ENCODE measurements at regions not wholly inside any gene's neighbourhood (a gene's known extent, or its start where the extent isn't known, plus 50 kb on each side); places are given as distances from the start of the nearest gene placed in this dataset.
A peak's percentile ranks its signal among the peaks of the same experiment; 100 is the strongest.

DNA sequence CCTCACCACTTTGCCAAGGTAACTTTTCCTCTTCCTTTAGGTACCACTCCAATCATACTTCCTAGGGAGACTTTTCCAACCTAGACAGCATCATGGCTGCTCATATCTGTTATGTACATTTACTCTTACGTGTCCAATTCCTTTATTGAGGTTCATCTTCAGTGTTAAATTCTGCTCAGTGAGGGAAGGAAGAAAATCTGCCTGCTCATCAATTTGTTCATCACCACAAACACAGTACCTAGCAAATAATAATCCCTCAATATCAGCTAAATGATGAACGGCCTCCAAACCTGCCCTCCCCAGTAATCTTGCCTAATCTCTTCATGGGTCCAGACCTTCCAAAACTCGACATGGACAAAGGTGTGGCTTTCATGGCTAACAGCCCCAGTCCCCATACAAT, 380.8 kb downstream of the KCTD12 start:
- Mint-ChIP-seq H3K4me3 (no peak overlapping the region), H3K27ac (no peak overlapping the region), H3K4me1 (ENCODE audit: low read depth in 2 of 2) (no peaks in the 10 kb centered on the region), H3K36me3 (ENCODE audit: insufficient read depth) (no peaks in the 10 kb centered on the region), H3K9me3 (no peaks in the 10 kb centered on the region), H3K27me3 (no peaks in the 10 kb centered on the region)
- ATAC-seq (replicated peaks), result no peak
- DNase-seq, result no peak

- DNase-seq (no peak), ATAC-seq (replicated peaks) (no peak)
- H3K36me3 Mint-ChIP-seq (ENCODE audit: insufficient read depth), result no peaks in the 10 kb centered on the region
- no peaks in the 10 kb centered on the region for H3K9me3 Mint-ChIP-seq
- H3K27ac Mint-ChIP-seq, result no peak overlapping the region
- no peaks in the 10 kb centered on the region for H3K4me1 Mint-ChIP-seq (ENCODE audit: low read depth in 2 of 2)
- no peaks in the 10 kb centered on the region for H3K27me3 Mint-ChIP-seq
- no peak overlapping the region for H3K4me3 Mint-ChIP-seq
Measured at GRCh38 chr13:76503766-76504165, 382.4 kb downstream of the KCTD12 start.

DNA sequence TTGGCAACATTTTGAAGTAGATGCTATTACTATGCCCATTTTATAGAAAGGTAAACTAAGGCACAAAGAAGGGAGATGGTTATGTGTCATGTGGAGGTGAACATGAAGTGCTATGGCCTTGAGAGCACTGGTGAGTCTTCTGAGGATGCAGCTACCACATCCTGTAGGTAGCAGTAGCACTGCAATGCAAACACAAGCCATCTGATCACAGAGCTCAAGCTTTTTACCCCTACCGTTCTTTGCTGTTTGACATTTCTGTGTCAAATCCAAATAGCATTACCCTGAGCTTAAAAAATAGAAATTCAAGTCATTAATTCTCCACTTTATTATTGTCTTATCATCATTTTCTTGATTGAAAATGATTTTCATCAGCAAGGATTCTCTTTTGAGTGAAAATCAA, 382.9 kb downstream of the KCTD12 start:
- Mint-ChIP-seq H3K27ac (no peak overlapping the region), H3K4me1 (ENCODE audit: low read depth in 2 of 2) (no peaks in the 10 kb centered on the region), H3K4me3 (no peak overlapping the region), H3K36me3 (ENCODE audit: insufficient read depth) (no peaks in the 10 kb centered on the region), H3K9me3 (no peaks in the 10 kb centered on the region), H3K27me3 (no peaks in the 10 kb centered on the region)
- DNase-seq, result no peak
- no peak for ATAC-seq (replicated peaks)

- DNase-seq, result no peak
- H3K36me3 Mint-ChIP-seq (ENCODE audit: insufficient read depth), result no peaks in the 10 kb centered on the region
- no peak overlapping the region for H3K27ac Mint-ChIP-seq
- no peaks in the 10 kb centered on the region for H3K9me3 Mint-ChIP-seq
- no peaks in the 10 kb centered on the region for H3K4me1 Mint-ChIP-seq (ENCODE audit: low read depth in 2 of 2)
- ATAC-seq (replicated peaks), result no peak
- no peak overlapping the region for H3K4me3 Mint-ChIP-seq
- peaks cover 0 to 9% of the 10 kb centered on the region in 2 donors for H3K27me3 Mint-ChIP-seq
Measured at GRCh38 chr13:76500894-76501293, 385.3 kb downstream of the KCTD12 start.

GRCh38 chr13:76499891-76500290, 386.3 kb downstream of the KCTD12 start:
- Mint-ChIP-seq H3K27ac (no peak overlapping the region), H3K9me3 (no peaks in the 10 kb centered on the region), H3K27me3 (peaks cover 0 to 9% of the 10 kb centered on the region in 2 donors), H3K36me3 (ENCODE audit: insufficient read depth) (no peaks in the 10 kb centered on the region), H3K4me3 (no peak overlapping the region), H3K4me1 (ENCODE audit: low read depth in 2 of 2) (no peaks in the 10 kb centered on the region)
- DNase-seq (no peak), ATAC-seq (replicated peaks) (no peak)

- no peak for DNase-seq
- H3K36me3 Mint-ChIP-seq (ENCODE audit: insufficient read depth), result no peaks in the 10 kb centered on the region
- no peak overlapping the region for H3K4me3 Mint-ChIP-seq
- H3K27ac Mint-ChIP-seq, result no peak overlapping the region
- ATAC-seq (replicated peaks), result no peak
- peaks cover 15 to 19% of the 10 kb centered on the region in 2 donors for H3K27me3 Mint-ChIP-seq
- H3K4me1 Mint-ChIP-seq (ENCODE audit: low read depth in 2 of 2), result no peaks in the 10 kb centered on the region
- H3K9me3 Mint-ChIP-seq, result peaks cover 0 to 4% of the 10 kb centered on the region in 2 donors
Measured at GRCh38 chr13:76489274-76489673, 396.9 kb downstream of the KCTD12 start.

GRCh38 chr13:76481738-76482137, 404.5 kb downstream of the KCTD12 start:
- no peak for DNase-seq
- H3K36me3 Mint-ChIP-seq (ENCODE audit: insufficient read depth), result no peaks in the 10 kb centered on the region
- peaks cover 0 to 2% of the 10 kb centered on the region in 2 donors for H3K9me3 Mint-ChIP-seq
- H3K27me3 Mint-ChIP-seq, result peaks cover 0 to 6% of the 10 kb centered on the region in 2 donors
- ATAC-seq (replicated peaks), result no peak
- H3K27ac Mint-ChIP-seq, result no peak overlapping the region
- H3K4me3 Mint-ChIP-seq, result no peak overlapping the region
- no peaks in the 10 kb centered on the region for H3K4me1 Mint-ChIP-seq (ENCODE audit: low read depth in 2 of 2)

GRCh38 chr13:76474966-76475365, 411.2 kb downstream of the KCTD12 start:
- H3K27me3 Mint-ChIP-seq, result no peaks in the 10 kb centered on the region
- no peaks in the 10 kb centered on the region for H3K4me1 Mint-ChIP-seq (ENCODE audit: low read depth in 2 of 2)
- no peak overlapping the region for H3K4me3 Mint-ChIP-seq
- ATAC-seq (replicated peaks), result no peak
- H3K9me3 Mint-ChIP-seq, result no peaks in the 10 kb centered on the region
- no peaks in the 10 kb centered on the region for H3K36me3 Mint-ChIP-seq (ENCODE audit: insufficient read depth)
- no peak overlapping the region for H3K27ac Mint-ChIP-seq
- DNase-seq, result no peak

DNA sequence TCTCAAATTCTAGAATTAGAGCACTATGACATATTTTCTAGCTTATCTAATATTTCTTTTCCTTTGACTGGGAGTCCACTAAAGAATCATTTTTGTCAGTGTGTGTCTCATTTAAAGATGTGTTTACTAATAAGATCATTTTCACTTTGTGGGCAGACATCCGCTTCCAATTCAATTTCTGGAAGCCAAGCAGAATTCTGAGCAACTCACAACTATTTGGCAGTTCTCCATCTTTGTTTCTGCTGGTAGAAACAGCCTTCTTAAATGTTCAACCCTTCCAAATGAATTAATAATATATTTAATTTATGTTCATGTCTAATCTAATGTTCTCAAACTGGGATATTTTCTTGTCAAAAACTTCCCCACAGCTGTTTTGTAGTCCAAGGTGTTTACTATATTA, 411.8 kb downstream of the KCTD12 start:
- H3K27me3 Mint-ChIP-seq, result no peaks in the 10 kb centered on the region
- no peaks in the 10 kb centered on the region for H3K4me1 Mint-ChIP-seq (ENCODE audit: low read depth in 2 of 2)
- no peak for DNase-seq
- H3K4me3 Mint-ChIP-seq, result no peak overlapping the region
- no peaks in the 10 kb centered on the region for H3K36me3 Mint-ChIP-seq (ENCODE audit: insufficient read depth)
- ATAC-seq (replicated peaks), result no peak
- no peaks in the 10 kb centered on the region for H3K9me3 Mint-ChIP-seq
- no peak overlapping the region for H3K27ac Mint-ChIP-seq

DNA sequence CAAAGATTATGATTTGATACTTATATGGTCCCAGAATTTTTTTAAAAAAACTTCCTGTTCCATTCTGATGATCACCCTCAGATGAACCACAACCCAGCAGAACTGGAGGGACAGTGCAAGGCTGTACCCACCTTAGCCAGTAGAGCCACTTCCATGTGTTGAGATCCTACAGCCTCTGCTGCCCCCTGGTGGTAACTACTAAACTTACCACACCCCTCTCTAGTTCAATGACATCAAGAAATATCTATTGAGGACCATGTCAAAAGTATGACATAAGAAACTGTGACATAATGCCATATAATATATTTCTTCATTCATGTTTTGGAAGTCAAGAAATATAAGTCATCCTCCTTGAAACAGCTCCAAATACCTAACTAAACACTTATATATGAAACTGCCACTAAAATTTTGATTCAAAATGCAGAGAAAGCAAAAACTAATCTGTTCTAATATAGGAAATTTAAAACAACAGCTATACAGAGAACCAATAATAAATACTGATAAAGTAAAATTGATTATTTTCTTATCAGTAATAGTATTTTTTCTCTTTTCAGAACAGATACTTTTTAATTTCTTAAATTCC, 412.6 kb downstream of the KCTD12 start:
- H3K4me3 Mint-ChIP-seq, result no peak overlapping the region
- peak; percentile 83 for ATAC-seq (replicated peaks)
- H3K9me3 Mint-ChIP-seq, result no peaks in the 10 kb centered on the region
- H3K36me3 Mint-ChIP-seq (ENCODE audit: insufficient read depth), result no peaks in the 10 kb centered on the region
- peak; percentile 38 to 49 (median 41) for DNase-seq
- no peaks in the 10 kb centered on the region for H3K4me1 Mint-ChIP-seq (ENCODE audit: low read depth in 2 of 2)
- H3K27ac Mint-ChIP-seq, result no peak overlapping the region
- H3K27me3 Mint-ChIP-seq, result no peaks in the 10 kb centered on the region

GRCh38 chr13:76472916-76473315, 413.3 kb downstream of the KCTD12 start:
- DNase-seq, result no peak

DNA sequence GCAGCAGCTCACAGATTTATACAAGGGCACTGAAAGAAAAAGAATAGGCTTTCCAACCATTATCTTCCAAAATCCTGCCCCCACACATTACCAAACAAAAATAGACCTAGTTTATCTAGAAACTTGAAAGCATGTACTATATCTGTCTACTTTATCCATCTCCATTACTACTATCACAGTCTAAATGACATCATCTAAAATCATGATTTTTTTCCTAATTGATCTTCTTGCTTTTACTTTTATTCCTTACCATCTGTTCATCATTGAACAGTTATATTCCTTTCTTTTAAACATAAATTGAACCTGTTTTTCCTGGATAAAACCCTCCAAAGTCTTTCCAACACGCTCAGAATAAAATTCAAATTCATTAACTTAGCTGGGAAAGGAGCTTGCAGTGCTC, 414.7 kb downstream of the KCTD12 start:
- no peaks in the 10 kb centered on the region for H3K36me3 Mint-ChIP-seq (ENCODE audit: insufficient read depth)
- H3K4me1 Mint-ChIP-seq (ENCODE audit: low read depth in 2 of 2), result no peaks in the 10 kb centered on the region
- no peak for ATAC-seq (replicated peaks)
- no peak overlapping the region for H3K4me3 Mint-ChIP-seq
- no peaks in the 10 kb centered on the region for H3K27me3 Mint-ChIP-seq
- H3K9me3 Mint-ChIP-seq, result no peaks in the 10 kb centered on the region
- no peak overlapping the region for H3K27ac Mint-ChIP-seq
- DNase-seq, result no peak

More at GRCh38 chr13:76472916-76473315, 413.3 kb downstream of the KCTD12 start:
- Mint-ChIP-seq H3K27ac (no peak overlapping the region), H3K36me3 (ENCODE audit: insufficient read depth) (no peaks in the 10 kb centered on the region), H3K4me3 (no peak overlapping the region), H3K9me3 (no peaks in the 10 kb centered on the region), H3K4me1 (ENCODE audit: low read depth in 2 of 2) (no peaks in the 10 kb centered on the region), H3K27me3 (no peaks in the 10 kb centered on the region)
- no peak for ATAC-seq (replicated peaks)

GRCh38 chr13:76470991-76471390, 415.2 kb downstream of the KCTD12 start:
- H3K27me3 Mint-ChIP-seq, result no peaks in the 10 kb centered on the region
- no peak for ATAC-seq (replicated peaks)
- H3K4me1 Mint-ChIP-seq (ENCODE audit: low read depth in 2 of 2), result no peaks in the 10 kb centered on the region
- no peaks in the 10 kb centered on the region for H3K9me3 Mint-ChIP-seq
- no peak overlapping the region for H3K4me3 Mint-ChIP-seq
- H3K27ac Mint-ChIP-seq, result no peak overlapping the region
- DNase-seq, result no peak
- no peaks in the 10 kb centered on the region for H3K36me3 Mint-ChIP-seq (ENCODE audit: insufficient read depth)

GRCh38 chr13:76466043-76466442, 420.2 kb downstream of the KCTD12 start:
- H3K27ac Mint-ChIP-seq, result no peak overlapping the region
- ATAC-seq (replicated peaks) (no peak), DNase-seq (no peak)
- H3K4me1 Mint-ChIP-seq (ENCODE audit: low read depth in 2 of 2), result no peaks in the 10 kb centered on the region
- peaks cover 0 to 8% of the 10 kb centered on the region in 2 donors for H3K9me3 Mint-ChIP-seq
- no peaks in the 10 kb centered on the region for H3K27me3 Mint-ChIP-seq
- H3K4me3 Mint-ChIP-seq, result no peak overlapping the region
- no peaks in the 10 kb centered on the region for H3K36me3 Mint-ChIP-seq (ENCODE audit: insufficient read depth)

GRCh38 chr13:76463314-76463713, 422.9 kb downstream of the KCTD12 start:
- Mint-ChIP-seq H3K27ac (no peak overlapping the region), H3K4me3 (no peak overlapping the region), H3K4me1 (ENCODE audit: low read depth in 2 of 2) (no peaks in the 10 kb centered on the region), H3K36me3 (ENCODE audit: insufficient read depth) (no peaks in the 10 kb centered on the region), H3K9me3 (peaks cover 0 to 8% of the 10 kb centered on the region in 2 donors), H3K27me3 (no peaks in the 10 kb centered on the region)
- DNase-seq, result no peak
- no peak for ATAC-seq (replicated peaks)

Measured in effector memory CD8-positive, alpha-beta T cell (primary cell).